Parathyroid adenoma (tissue), 2 donors: ENCODE measurements at regions not wholly inside any gene's neighbourhood (a gene's known extent, or its start where the extent isn't known, plus 50 kb on each side); places are given as distances from the start of the nearest gene placed in this dataset.

Source experiments
- H2AFZ ChIP-seq: fragments of 300-600 bp; sonication (generic); one replicate; pipeline ENCODE4 v1.7.0; 2017; ENCODE audit warnings: antibody characterized with exemption, mild to moderate bottlenecking
- H3K27ac ChIP-seq: fragments of 300-600 bp; sonication (generic); one replicate; pipeline ENCODE4 v1.7.0; 2017
- H3K27me3 ChIP-seq: fragments of 300-600 bp; sonication (generic); one replicate; pipeline ENCODE4 v1.7.0; 2017; ENCODE audit warnings: low read length; ENCODE audit not compliant: control insufficient read depth, insufficient read depth
- H3K36me3 ChIP-seq: fragments of 300-600 bp; sonication (generic); one replicate; pipeline ENCODE4 v1.7.0; 2017; ENCODE audit warnings: low read length; ENCODE audit not compliant: control insufficient read depth, insufficient read depth
- H3K4me1 ChIP-seq: fragments of 300-600 bp; sonication (generic); one replicate; pipeline ENCODE4 v1.7.0; 2017; ENCODE audit warnings: control low read depth
- H3K4me2 ChIP-seq: fragments of 300-600 bp; sonication (generic); one replicate; pipeline ENCODE4 v1.7.0; 2017; ENCODE audit warnings: low read length
- H3K4me3 ChIP-seq: fragments of 300-600 bp; sonication (generic); one replicate; pipeline ENCODE4 v1.7.0; 2017; ENCODE audit warnings: low read depth, low read length
- H3K79me2 ChIP-seq: fragments of 300-600 bp; sonication (generic); one replicate; pipeline ENCODE4 v1.7.0; 2017; ENCODE audit warnings: control low read depth
- H3K9ac ChIP-seq: fragments of 300-600 bp; sonication (generic); one replicate; pipeline ENCODE4 v1.7.0; 2017; ENCODE audit warnings: mild to moderate bottlenecking
- H3K9me3 ChIP-seq: fragments of 300-600 bp; sonication (generic); one replicate; pipeline ENCODE4 v1.7.0; 2017; ENCODE audit warnings: low read length; ENCODE audit not compliant: control insufficient read depth
- TF ChIP-seq, protein P1 (sequence below): fragments of 300-600 bp; sonication (generic); IDR thresholded peaks from one replicate; pipeline ENCODE4 v1.7.0; 2017; ENCODE audit warnings: antibody characterized with exemption, mild to moderate bottlenecking
- donor health status: primary hyperparathyroidism.

GRCh38 chr6:9621276-9621675 is 793.6 kb downstream of the TFAP2A start:
- H3K4me2 ChIP-seq, result no peak overlapping the region
- no peaks in the 10 kb centered on the region for H3K79me2 ChIP-seq
- H3K4me3 ChIP-seq, result no peak overlapping the region
- TF ChIP-seq, protein P1, sequence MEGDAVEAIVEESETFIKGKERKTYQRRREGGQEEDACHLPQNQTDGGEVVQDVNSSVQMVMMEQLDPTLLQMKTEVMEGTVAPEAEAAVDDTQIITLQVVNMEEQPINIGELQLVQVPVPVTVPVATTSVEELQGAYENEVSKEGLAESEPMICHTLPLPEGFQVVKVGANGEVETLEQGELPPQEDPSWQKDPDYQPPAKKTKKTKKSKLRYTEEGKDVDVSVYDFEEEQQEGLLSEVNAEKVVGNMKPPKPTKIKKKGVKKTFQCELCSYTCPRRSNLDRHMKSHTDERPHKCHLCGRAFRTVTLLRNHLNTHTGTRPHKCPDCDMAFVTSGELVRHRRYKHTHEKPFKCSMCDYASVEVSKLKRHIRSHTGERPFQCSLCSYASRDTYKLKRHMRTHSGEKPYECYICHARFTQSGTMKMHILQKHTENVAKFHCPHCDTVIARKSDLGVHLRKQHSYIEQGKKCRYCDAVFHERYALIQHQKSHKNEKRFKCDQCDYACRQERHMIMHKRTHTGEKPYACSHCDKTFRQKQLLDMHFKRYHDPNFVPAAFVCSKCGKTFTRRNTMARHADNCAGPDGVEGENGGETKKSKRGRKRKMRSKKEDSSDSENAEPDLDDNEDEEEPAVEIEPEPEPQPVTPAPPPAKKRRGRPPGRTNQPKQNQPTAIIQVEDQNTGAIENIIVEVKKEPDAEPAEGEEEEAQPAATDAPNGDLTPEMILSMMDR, result no peak
- H3K9me3 ChIP-seq, result no peaks in the 10 kb centered on the region
- H3K27ac ChIP-seq, result no peak overlapping the region
- no peak overlapping the region for H2AFZ ChIP-seq
- H3K4me1 ChIP-seq, result no peaks in the 10 kb centered on the region
- H3K9ac ChIP-seq, result no peak overlapping the region
- H3K36me3 ChIP-seq, result no peaks in the 10 kb centered on the region
- no peaks in the 10 kb centered on the region for H3K27me3 ChIP-seq

- H3K27me3 ChIP-seq, result no peaks in the 10 kb centered on the region
- no peaks in the 10 kb centered on the region for H3K9me3 ChIP-seq
- H2AFZ ChIP-seq, result no peak overlapping the region
- TF ChIP-seq, protein P1, result no peak
- no peak overlapping the region for H3K27ac ChIP-seq
- H3K4me3 ChIP-seq, result no peak overlapping the region
- H3K36me3 ChIP-seq, result no peaks in the 10 kb centered on the region
- H3K4me2 ChIP-seq, result no peak overlapping the region
- H3K9ac ChIP-seq, result no peak overlapping the region
- no peaks in the 10 kb centered on the region for H3K4me1 ChIP-seq
- no peaks in the 10 kb centered on the region for H3K79me2 ChIP-seq
Observed at GRCh38 chr6:9620687-9621086, 794.2 kb downstream of the TFAP2A start.

- Histone ChIP-seq H3K36me3 (no peaks in the 10 kb centered on the region), H3K27ac (no peak overlapping the region), H3K4me2 (no peak overlapping the region), H3K4me3 (no peak overlapping the region), H3K27me3 (no peaks in the 10 kb centered on the region), H3K79me2 (no peaks in the 10 kb centered on the region), H3K9ac (no peak overlapping the region), H3K4me1 (no peaks in the 10 kb centered on the region), H3K9me3 (no peaks in the 10 kb centered on the region), H2AFZ (no peak overlapping the region)
- TF ChIP-seq, protein P1, result no peak
Observed at GRCh38 chr6:9620263-9620662, 794.6 kb downstream of the TFAP2A start.

DNA sequence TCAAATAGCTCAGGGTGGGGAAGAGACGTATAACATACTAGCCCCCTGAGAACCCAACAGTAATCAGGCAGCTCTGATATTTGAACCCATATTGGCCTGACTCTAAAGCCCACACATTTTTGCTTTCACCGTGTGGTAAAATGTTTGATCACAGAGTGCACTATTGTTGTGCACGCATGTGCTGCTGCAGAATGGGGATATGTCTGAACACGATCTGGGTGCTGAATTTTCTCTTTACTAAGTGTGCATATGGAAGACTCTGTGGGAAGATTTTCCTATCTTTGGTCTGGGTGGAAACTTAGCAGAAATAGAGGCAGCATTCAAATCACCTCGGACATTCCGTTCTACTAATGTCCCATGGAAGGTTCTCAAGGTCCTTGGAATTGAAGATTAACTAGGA is 800.1 kb downstream of the TFAP2A start:
- TF ChIP-seq, protein P1, result no peak
- Histone ChIP-seq H2AFZ (no peak overlapping the region), H3K27ac (no peak overlapping the region), H3K9ac (no peak overlapping the region), H3K27me3 (no peaks in the 10 kb centered on the region), H3K4me1 (no peaks in the 10 kb centered on the region), H3K79me2 (no peaks in the 10 kb centered on the region), H3K36me3 (no peaks in the 10 kb centered on the region), H3K9me3 (no peaks in the 10 kb centered on the region), H3K4me2 (no peak overlapping the region), H3K4me3 (no peak overlapping the region)

- no peaks in the 10 kb centered on the region for H3K4me1 ChIP-seq
- H3K9ac ChIP-seq, result no peak overlapping the region
- no peak overlapping the region for H3K4me2 ChIP-seq
- H3K27ac ChIP-seq, result no peak overlapping the region
- no peaks in the 10 kb centered on the region for H3K9me3 ChIP-seq
- no peak overlapping the region for H2AFZ ChIP-seq
- no peaks in the 10 kb centered on the region for H3K79me2 ChIP-seq
- no peaks in the 10 kb centered on the region for H3K27me3 ChIP-seq
- no peak overlapping the region for H3K4me3 ChIP-seq
- TF ChIP-seq, protein P1, result no peak
- no peaks in the 10 kb centered on the region for H3K36me3 ChIP-seq
Observed at GRCh38 chr6:9612489-9612888, 802.4 kb downstream of the TFAP2A start.
